ENCODE measurements at regions not wholly inside any gene's neighbourhood (a gene's known extent, or its start where the extent isn't known, plus 50 kb on each side); places are given as distances from the start of the nearest gene placed in this dataset.

DNA sequence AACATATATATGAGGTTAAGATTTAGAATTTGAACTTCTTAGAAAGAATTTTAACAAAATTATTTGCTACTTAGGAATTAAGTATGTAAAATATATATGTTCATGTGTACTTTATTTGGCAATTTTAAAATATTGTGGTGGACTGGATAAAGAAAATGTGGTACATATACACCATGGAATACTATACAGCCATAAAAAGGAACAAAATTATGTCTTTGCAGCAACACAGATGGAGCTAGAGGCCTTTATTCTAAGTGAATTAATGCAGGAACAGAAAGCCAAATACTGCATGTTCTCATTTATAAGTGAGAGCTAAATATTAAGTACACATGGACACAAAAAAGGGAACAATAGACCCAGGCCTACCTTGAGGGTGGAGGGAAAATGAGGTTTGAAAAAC, 72.2 kb upstream of the FMN2 start:
- TF ChIP-seq, protein P1, sequence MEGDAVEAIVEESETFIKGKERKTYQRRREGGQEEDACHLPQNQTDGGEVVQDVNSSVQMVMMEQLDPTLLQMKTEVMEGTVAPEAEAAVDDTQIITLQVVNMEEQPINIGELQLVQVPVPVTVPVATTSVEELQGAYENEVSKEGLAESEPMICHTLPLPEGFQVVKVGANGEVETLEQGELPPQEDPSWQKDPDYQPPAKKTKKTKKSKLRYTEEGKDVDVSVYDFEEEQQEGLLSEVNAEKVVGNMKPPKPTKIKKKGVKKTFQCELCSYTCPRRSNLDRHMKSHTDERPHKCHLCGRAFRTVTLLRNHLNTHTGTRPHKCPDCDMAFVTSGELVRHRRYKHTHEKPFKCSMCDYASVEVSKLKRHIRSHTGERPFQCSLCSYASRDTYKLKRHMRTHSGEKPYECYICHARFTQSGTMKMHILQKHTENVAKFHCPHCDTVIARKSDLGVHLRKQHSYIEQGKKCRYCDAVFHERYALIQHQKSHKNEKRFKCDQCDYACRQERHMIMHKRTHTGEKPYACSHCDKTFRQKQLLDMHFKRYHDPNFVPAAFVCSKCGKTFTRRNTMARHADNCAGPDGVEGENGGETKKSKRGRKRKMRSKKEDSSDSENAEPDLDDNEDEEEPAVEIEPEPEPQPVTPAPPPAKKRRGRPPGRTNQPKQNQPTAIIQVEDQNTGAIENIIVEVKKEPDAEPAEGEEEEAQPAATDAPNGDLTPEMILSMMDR (IDR thresholded peaks at IDR 0.05): no peak
- TF ChIP-seq POLR2A (IDR thresholded peaks at IDR 0.05): no peak

Data from right lobe of liver (tissue), 4 donors.